MM.1S (cell line): ENCODE measurements at regions not wholly inside any gene's neighbourhood (a gene's known extent, or its start where the extent isn't known, plus 50 kb on each side); places are given as distances from the start of the nearest gene placed in this dataset.

Experiments used
- DNase-seq: peaks from one replicate; pipeline ENCODE4 v3.0.0-alpha.2; 2015
- H2AFZ ChIP-seq: fragments of 300-600 bp; sonication (generic); 2 replicates; pipeline ENCODE4 v1.6.0; 2016; ENCODE audit warnings: antibody characterized with exemption, low read length
- H3F3A ChIP-seq: fragments of 300-600 bp; sonication (generic); 2 replicates; pipeline ENCODE4 v1.6.1; 2016; ENCODE audit warnings: mild to moderate bottlenecking, antibody characterized with exemption, low read length, moderate library complexity, mixed read lengths; ENCODE audit not compliant: insufficient read depth
- H3K27ac ChIP-seq: fragments of 300-600 bp; sonication (generic); 2 replicates; pipeline ENCODE4 v1.5.1; 2016; ENCODE audit warnings: mild to moderate bottlenecking, low read length
- H3K27me3 ChIP-seq: fragments of 300-600 bp; sonication (generic); replicated peaks from 2 replicates; pipeline ENCODE4 v1.6.0; 2016; ENCODE audit warnings: low read length; ENCODE audit not compliant: insufficient read depth
- H3K36me3 ChIP-seq: fragments of 300-600 bp; sonication (generic); replicated peaks from 2 replicates; pipeline ENCODE4 v1.6.1; 2016; ENCODE audit warnings: mild to moderate bottlenecking, low read length, mixed read lengths; ENCODE audit not compliant: insufficient read depth
- H3K4me1 ChIP-seq: fragments of 300-600 bp; sonication (generic); 2 replicates; pipeline ENCODE4 v1.6.1; 2016; ENCODE audit warnings: low read length, mixed read lengths
- H3K4me2 ChIP-seq: fragments of 300-600 bp; sonication (generic); 2 replicates; pipeline ENCODE4 v1.6.0; 2016; ENCODE audit warnings: low read depth, low read length
- H3K4me3 ChIP-seq: fragments of 300-600 bp; sonication (generic); 2 replicates; pipeline ENCODE4 v1.5.1; 2016; ENCODE audit warnings: low read length, mixed read lengths
- H3K79me2 ChIP-seq: fragments of 300-600 bp; sonication (generic); 2 replicates; pipeline ENCODE4 v1.6.1; 2016; ENCODE audit warnings: mixed run types, low read length, mixed read lengths
- H3K9ac ChIP-seq: fragments of 300-600 bp; sonication (generic); 2 replicates; pipeline ENCODE4 v1.6.1; 2016; ENCODE audit warnings: low read length, mixed read lengths
- H3K9me2 ChIP-seq: fragments of 300-600 bp; sonication (generic); replicated peaks from 2 replicates; pipeline ENCODE4 v1.6.1; 2016; ENCODE audit warnings: mild to moderate bottlenecking, low read length, mixed read lengths; ENCODE audit not compliant: insufficient read depth
- H3K9me3 ChIP-seq: fragments of 300-600 bp; sonication (generic); replicated peaks from 2 replicates; pipeline ENCODE4 v1.6.1; 2016; ENCODE audit warnings: mild to moderate bottlenecking, low read length, mixed read lengths; ENCODE audit not compliant: insufficient read depth
- H4K20me1 ChIP-seq: fragments of 300-600 bp; sonication (generic); 2 replicates; pipeline ENCODE4 v1.6.1; 2016; ENCODE audit warnings: mild to moderate bottlenecking, low read length, moderate library complexity, mixed read lengths; ENCODE audit not compliant: insufficient read depth
- EZH2 ChIP-seq: fragments of 300-600 bp; sonication (generic); optimal IDR thresholded peaks from 2 replicates; pipeline ENCODE3; 2017; ENCODE audit warnings: low read depth, mild to moderate bottlenecking, antibody characterized with exemption, low read length, mixed read lengths
- EZH2phosphoT487 ChIP-seq: fragments of 300-600 bp; sonication (generic); IDR thresholded peaks from 2 replicates; pipeline ENCODE4 v1.6.1; 2018; ENCODE audit warnings: antibody characterized with exemption, low read length
- TF ChIP-seq, protein P1 (sequence below): fragments of 300-600 bp; sonication (generic); IDR thresholded peaks from 2 replicates; pipeline ENCODE4 v1.5.1; 2016; ENCODE audit warnings: antibody characterized with exemption, low read length, mixed read lengths

DNA sequence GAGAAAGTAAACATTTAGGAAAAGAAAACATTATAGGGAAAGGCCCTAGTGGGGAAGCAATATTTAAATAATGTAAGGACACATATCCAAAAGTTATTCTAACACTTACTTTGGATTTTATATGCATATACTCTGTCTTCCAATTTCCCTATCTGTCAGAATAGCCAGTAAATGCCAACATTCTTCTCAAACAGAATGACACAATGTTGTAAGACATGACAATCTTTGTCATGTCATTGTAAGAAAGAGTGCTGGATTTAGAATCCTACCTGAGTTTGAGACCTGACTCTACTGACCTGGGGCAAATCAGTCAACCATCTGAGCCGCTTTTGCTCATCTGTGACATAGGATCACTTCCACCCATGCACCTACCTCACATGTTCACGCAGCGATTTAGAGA lies 198.3 kb downstream of the PHLDA1 start:
- no peak for TF ChIP-seq EZH2phosphoT487
- no peak for TF ChIP-seq EZH2
- TF ChIP-seq, protein P1, sequence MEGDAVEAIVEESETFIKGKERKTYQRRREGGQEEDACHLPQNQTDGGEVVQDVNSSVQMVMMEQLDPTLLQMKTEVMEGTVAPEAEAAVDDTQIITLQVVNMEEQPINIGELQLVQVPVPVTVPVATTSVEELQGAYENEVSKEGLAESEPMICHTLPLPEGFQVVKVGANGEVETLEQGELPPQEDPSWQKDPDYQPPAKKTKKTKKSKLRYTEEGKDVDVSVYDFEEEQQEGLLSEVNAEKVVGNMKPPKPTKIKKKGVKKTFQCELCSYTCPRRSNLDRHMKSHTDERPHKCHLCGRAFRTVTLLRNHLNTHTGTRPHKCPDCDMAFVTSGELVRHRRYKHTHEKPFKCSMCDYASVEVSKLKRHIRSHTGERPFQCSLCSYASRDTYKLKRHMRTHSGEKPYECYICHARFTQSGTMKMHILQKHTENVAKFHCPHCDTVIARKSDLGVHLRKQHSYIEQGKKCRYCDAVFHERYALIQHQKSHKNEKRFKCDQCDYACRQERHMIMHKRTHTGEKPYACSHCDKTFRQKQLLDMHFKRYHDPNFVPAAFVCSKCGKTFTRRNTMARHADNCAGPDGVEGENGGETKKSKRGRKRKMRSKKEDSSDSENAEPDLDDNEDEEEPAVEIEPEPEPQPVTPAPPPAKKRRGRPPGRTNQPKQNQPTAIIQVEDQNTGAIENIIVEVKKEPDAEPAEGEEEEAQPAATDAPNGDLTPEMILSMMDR: no peak
- Histone ChIP-seq H4K20me1 (no peaks in the 10 kb centered on the region), H3K27me3 (no peaks in the 10 kb centered on the region), H3K9ac (no peak overlapping the region), H3K9me3 (no peaks in the 10 kb centered on the region), H3K9me2 (no peaks in the 10 kb centered on the region), H3K4me2 (no peak overlapping the region), H3K27ac (no peak overlapping the region), H3K4me1 (no peaks in the 10 kb centered on the region), H3K36me3 (no peaks in the 10 kb centered on the region), H2AFZ (no peak overlapping the region), H3K79me2 (no peaks in the 10 kb centered on the region), H3F3A (no peaks in the 10 kb centered on the region), H3K4me3 (no peak overlapping the region)
- no peak for DNase-seq

DNA sequence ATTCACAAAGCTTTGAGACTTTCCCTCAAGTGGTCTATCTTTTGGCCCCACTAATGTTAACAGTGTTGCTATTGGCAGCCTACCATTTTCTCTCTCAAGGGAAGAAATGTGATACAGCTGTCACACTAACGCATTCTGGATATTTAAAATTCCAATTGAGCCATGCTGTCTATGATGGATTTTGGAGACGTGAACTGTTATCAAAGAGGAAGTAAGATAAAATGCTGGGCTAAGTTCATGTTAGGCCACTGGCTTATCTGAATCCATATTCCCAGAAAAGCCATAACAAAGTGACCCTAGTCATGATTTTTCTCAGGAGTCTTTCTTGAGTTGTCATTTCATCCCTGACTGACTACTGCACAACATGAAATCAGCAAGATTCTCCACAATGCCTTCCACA lies 200.2 kb downstream of the PHLDA1 start:
- H3K27ac ChIP-seq: no peak overlapping the region
- no peak for DNase-seq

GRCh38 chr12:75827061-75827460 lies 204.5 kb downstream of the PHLDA1 start:
- Histone ChIP-seq H3K27ac (no peak overlapping the region), H3F3A (no peaks in the 10 kb centered on the region), H3K4me3 (no peak overlapping the region), H3K9ac (no peak overlapping the region), H3K79me2 (no peaks in the 10 kb centered on the region), H3K27me3 (no peaks in the 10 kb centered on the region), H3K36me3 (no peaks in the 10 kb centered on the region), H3K9me2 (no peaks in the 10 kb centered on the region), H3K9me3 (no peaks in the 10 kb centered on the region), H4K20me1 (no peaks in the 10 kb centered on the region), H3K4me2 (no peak overlapping the region), H3K4me1 (no peaks in the 10 kb centered on the region), H2AFZ (no peak overlapping the region)
- TF ChIP-seq EZH2: no peak
- no peak for TF ChIP-seq EZH2phosphoT487
- TF ChIP-seq, protein P1: no peak
- no peak for DNase-seq

More for the DNA sequence above, 200.2 kb downstream of the PHLDA1 start:
- Histone ChIP-seq H3K9me2 (no peaks in the 10 kb centered on the region), H3K36me3 (no peaks in the 10 kb centered on the region), H3K4me1 (no peaks in the 10 kb centered on the region), H3K4me2 (no peak overlapping the region), H3K9ac (no peak overlapping the region), H3K4me3 (no peak overlapping the region), H4K20me1 (no peaks in the 10 kb centered on the region), H2AFZ (no peak overlapping the region), H3K9me3 (no peaks in the 10 kb centered on the region), H3K79me2 (no peaks in the 10 kb centered on the region), H3K27me3 (no peaks in the 10 kb centered on the region), H3F3A (no peaks in the 10 kb centered on the region)
- TF ChIP-seq EZH2 (no peak), EZH2phosphoT487 (no peak)
- TF ChIP-seq, protein P1: no peak
